ENCODE measurements at regions not wholly inside any gene's neighbourhood (a gene's known extent, or its start where the extent isn't known, plus 50 kb on each side); places are given as distances from the start of the nearest gene placed in this dataset.

DNA sequence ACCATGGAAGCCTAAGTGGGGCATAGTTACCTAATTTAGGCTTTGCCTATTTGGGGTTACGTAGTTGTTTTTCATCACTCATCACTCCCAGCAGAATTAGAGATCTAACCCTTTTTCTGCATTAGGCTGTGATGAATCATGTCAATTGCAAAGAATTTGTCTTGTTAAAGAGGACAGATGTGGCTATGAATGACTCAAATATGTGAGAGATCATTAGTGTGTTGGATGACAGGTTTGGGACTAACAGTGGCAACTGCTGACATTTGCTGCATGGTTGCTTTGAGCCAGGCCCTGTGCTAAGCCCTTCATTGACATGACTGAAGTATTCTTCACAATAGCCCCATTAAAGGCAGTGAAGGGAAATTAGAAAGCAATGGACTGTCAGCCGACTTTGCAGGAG is 83.4 kb upstream of the BMPER start:
- no peak for DNase-seq

DNA sequence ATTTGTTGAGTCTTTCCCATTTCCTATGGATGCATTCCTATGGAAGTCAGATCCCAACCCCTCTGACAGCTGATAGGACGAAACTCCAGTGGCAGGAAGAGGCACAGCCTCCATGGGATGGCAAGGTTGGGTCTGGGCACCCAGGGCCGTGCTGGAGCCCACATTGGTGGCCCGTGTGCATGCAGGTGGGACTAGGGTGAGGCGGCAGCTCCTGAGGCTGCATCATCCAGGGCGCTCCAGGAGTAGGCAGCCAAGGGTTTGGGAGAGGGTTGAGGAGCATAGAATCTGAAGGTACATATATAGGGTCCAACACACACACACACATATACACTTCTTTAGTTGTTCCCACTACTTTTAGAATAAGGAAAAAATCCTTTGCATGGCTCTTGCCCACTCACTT is 81.4 kb upstream of the BMPER start:
- no peak for DNase-seq

GRCh38 chr7:33824911-33825459 is 80.4 kb upstream of the BMPER start:
- no peak for DNase-seq

- no peak for DNase-seq
Observed at GRCh38 chr7:33825644-33826043, 79.7 kb upstream of the BMPER start.

GRCh38 chr7:33829536-33829935 is 75.8 kb upstream of the BMPER start:
- DNase-seq: no peak

GRCh38 chr7:33831389-33832141 is 73.8 kb upstream of the BMPER start:
- no peak for DNase-seq

DNA sequence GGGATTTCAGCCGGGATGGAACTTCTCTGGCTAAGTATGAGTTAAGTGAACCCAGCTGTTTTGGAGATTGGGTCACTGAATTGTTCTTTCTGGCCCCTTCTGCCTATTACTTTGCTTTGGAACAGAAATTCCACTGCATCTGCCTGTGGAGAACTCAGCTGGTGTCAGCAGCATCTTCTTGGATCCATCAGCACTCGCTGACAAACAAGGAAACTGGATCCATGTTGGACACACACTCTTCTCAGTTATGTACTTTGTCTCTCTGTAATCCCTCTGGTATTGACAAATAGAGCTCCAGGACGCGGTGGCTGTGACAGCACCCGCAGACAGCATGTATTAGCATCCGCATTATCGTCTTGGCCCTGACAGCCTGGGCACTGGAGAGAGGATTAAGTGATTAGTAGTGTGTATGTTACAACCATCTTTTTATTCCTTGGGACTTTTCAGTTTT is 73.0 kb upstream of the BMPER start:
- DNase-seq: no peak

GRCh38 chr7:33836797-33837355 is 68.5 kb upstream of the BMPER start:
- DNase-seq: peak; percentile 45

DNA sequence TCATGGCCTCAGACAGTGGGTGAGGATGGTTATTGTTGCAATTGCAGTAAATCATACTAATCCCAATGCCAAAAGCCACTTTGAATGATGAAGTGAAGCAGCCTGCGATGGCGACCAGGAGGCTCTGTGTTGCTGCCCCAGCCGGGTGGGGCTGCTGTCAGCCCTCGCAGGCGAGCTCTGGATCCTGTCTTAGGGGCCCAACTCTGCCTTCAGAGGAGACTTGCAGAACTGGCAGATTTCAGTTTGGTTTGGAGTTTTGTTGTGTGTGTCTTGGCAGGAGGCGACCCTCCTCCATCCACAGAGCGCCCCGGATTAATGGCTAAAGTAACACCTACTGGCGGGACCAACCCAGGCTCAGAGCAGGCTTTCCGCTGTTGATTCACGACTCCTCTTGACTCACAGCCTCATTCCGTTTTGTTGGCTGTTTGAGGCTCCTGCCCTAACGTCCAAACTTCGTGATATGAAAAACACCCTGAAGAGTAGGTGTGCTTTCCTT is 67.9 kb upstream of the BMPER start:
- DNase-seq: no peak

- DNase-seq: no peak
Observed at GRCh38 chr7:33841031-33841430, 64.3 kb upstream of the BMPER start.

DNA sequence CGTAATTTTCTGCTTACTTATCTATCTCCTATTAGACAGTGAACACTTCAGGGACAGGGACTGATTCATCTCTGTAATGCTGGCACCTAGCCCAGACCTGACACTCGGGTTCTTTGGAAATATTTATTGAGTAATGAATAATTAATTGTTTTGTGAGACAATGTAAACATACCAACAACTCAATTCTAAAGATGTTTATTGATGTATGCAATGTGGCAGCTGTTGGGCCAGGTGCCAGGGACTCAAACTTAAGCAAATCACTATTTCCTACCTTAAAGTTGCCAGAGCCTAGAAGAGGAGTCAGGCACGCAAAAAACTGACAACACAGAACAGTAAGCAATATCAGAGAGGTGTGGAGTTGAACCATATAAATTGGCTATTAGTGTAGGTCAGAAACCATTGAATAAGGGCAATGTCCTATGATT is 63.6 kb upstream of the BMPER start:
- DNase-seq: peak; percentile 7

- no peak for DNase-seq
Observed at GRCh38 chr7:33842150-33842549, 63.2 kb upstream of the BMPER start.

GRCh38 chr7:33845991-33846509 is 59.3 kb upstream of the BMPER start:
- DNase-seq: no peak

- no peak for DNase-seq
Observed at GRCh38 chr7:33849004-33849403, 56.3 kb upstream of the BMPER start.

- no peak for DNase-seq
Observed at GRCh38 chr7:33849971-33850559, 55.3 kb upstream of the BMPER start.

GRCh38 chr7:33850768-33851167 is 54.6 kb upstream of the BMPER start:
- no peak for DNase-seq

- DNase-seq: no peak
Observed at GRCh38 chr7:33852838-33853237, 52.5 kb upstream of the BMPER start.

DNA sequence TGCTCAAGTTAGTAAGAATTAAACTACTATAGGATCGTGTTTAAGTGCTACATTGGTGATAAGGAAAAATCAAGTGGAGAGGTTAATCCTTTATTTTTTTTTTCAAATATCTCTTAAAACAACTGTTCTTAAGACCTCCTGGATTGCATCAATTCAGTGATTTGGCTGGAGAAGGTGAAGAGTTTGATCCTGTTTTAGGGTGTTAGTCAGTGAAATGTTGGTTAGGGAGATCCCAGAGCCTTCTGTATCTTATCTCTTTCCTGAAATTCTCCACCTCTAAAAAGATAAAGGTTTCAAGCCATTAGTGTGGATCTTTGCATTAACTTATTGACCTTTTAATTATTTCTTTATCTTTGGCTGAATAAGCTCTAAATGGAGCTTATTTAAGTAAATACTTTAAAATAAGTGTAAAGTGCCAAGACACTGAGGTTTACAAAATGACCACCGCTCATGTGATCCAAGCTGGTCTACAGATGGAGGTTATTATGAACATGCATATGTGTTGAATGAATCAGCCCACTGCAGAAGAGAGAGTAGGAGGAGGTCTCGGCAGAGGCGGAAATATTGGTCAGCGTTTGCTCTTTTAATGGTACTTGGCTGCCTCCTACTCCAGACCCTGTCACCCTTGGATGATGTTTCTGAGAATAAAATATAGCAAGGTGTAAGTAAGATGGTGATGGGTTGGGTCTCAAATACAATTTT is 51.8 kb upstream of the BMPER start:
- no peak for DNase-seq

GRCh38 chr7:33854178-33854577 is 51.2 kb upstream of the BMPER start:
- no peak for DNase-seq

GRCh38 chr7:33854801-33855350 is 50.5 kb upstream of the BMPER start:
- no peak for DNase-seq
